ENCODE measurements at regions not wholly inside any gene's neighbourhood (a gene's known extent, or its start where the extent isn't known, plus 50 kb on each side); places are given as distances from the start of the nearest gene placed in this dataset.
A peak's percentile ranks its signal among the peaks of the same experiment; 100 is the strongest.

DNA sequence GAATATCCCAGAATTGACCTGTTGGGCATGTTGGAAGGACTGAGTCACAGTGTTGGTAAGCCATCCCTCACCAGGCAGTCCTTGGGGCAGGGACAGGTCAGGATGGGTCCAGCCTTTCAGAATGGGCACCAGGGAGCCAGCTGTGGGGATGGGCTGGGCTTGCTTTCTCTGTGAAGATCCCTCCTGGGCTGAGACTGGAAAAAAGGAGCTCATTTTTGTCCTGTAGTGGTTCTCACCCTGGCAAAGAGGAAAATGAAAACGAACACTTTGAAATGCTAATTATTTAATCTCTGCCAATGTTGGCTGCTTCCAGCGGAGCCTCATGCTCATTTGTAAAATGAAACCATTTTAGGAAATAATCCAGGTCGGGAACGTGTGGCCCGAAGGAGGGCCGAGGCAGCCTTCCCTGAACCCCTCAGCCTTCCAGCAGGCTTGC is 237.5 kb upstream of the SALL1 start:
- no peak for DNase-seq (ENCODE audit: low spot score)

DNA sequence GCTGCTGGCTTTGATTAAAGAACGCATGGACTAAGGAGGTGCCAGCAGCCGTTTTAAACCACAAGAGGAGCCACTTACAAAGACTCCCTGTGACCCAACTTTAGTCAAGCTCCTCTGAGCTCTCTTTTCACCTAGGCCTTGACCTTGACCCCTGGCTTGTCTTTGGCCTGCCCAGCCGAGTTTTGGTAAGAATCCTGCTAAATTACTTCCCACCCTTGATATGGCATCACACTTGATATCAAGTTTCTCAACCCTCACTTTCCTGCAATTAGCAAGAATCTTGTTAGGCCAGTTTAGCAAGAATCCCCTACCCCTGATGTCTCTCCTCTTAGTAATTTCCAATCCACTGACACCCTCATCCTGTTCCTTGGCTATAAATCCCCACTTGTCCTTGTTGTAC is 232.8 kb upstream of the SALL1 start:
- no peak for DNase-seq (ENCODE audit: low spot score)

DNA sequence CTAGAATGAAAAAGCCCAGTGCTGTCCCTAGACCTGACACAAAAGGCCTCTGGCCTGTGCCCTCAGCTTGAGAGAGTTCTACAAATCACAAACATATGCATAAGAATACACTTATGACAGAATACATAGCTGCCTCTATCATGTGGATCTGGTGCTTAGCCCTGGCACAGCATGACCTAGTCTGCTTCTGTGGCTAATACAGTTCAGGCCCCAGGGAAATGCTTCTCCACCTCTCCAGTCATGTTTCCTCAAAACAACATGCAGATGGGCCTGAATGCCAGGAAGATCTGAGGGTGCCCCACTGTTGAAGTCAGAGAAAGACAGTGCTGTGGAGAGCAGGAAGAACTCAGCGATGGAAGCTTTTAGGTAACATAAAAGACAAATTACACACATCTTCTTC is 231.9 kb upstream of the SALL1 start:
- no peak for DNase-seq (ENCODE audit: low spot score)

DNA sequence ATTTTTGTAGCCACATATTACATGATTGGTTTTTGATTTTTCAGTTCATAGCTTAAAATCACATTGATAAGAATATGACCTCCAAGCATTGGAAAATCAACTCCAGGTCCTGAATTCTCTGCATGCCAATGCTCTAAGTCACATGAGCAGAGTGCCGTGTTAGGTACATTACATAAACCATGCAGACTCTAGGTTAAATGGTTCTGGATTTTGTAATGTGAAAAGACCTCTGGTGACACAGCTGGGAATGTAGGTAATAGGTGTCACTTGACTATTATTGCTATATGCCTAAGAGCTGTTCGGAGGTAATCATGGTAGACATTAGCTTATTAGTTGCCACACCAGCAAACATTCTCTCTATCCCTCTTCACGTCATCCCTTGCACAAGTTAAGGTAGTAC is 231.1 kb upstream of the SALL1 start:
- DNase-seq (ENCODE audit: low spot score): no peak

DNA sequence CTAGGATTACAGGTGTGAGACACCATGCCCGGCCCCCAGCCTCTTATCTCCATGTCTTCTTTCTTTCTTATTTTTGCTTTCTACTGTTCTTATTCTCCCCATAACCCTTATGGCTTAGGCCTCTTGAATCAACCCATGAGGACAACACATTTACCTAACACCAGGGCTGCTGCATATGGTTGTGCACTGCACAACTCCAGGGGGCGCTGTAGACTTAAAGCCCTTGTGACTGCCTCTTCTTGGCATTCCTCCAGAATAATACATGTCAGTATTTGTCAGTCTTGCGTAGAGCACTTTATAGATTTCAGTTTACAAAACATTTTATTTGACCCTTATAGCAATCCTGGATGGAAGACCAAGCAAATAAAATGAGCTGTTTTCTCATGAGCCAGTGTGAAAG is 225.0 kb upstream of the SALL1 start:
- DNase-seq (ENCODE audit: low spot score): no peak

DNA sequence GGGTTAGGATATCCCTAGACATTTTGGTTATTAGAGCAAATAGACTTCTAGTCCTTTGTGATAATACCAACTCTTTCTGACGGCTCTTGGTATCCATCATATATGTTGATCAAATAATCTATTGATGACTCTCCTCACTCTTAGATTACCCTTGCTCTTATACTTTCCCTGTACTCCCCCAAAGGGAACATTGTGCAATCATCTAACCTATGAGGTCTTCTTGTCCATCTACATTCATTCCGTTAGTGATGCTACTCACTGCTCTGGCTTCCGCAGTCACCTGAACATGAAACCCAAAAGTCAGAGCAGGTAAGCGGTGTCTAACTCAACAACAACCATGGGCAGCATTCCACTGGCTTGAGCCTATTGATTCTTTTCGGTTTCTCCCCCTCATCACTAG is 223.7 kb upstream of the SALL1 start:
- DNase-seq (ENCODE audit: low spot score): no peak

DNA sequence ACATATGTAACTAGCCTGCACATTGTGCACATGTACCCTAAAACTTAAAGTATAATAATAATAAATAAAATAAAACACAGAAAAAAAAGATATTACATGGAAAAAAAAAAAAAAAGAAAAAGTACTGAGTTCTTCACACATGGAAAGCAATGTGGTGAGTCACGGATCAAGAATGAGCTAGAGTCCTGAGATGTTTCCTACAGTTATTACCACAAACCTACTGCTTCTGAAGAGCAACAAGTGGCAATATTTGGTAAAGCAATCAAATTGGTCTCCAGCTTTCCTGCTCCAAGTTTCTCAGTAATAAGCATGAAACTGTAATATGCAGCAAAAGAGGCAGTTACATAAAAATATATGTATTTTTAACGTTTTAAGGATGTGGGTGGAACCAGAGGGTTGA is 223.3 kb upstream of the SALL1 start:
- DNase-seq (ENCODE audit: low spot score): no peak

DNA sequence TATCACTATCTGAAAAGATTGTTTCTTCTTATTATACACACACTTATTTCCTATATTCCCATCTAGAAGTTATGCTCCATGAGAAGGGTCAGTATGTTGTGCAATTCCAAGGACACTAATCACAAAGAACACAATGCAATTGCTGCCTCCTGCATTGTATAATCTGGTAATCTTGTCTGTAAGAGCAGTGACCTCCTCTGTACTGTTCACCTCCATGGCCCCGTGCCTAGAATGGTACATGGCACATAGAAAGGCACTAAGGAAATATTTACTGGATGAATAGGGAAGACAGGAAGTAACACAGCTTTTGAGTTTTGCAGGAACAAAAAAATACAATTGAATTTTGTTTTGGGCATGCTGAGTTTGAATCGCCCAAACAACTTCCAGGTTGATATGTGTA is 214.6 kb upstream of the SALL1 start:
- DNase-seq (ENCODE audit: low spot score): no peak

DNA sequence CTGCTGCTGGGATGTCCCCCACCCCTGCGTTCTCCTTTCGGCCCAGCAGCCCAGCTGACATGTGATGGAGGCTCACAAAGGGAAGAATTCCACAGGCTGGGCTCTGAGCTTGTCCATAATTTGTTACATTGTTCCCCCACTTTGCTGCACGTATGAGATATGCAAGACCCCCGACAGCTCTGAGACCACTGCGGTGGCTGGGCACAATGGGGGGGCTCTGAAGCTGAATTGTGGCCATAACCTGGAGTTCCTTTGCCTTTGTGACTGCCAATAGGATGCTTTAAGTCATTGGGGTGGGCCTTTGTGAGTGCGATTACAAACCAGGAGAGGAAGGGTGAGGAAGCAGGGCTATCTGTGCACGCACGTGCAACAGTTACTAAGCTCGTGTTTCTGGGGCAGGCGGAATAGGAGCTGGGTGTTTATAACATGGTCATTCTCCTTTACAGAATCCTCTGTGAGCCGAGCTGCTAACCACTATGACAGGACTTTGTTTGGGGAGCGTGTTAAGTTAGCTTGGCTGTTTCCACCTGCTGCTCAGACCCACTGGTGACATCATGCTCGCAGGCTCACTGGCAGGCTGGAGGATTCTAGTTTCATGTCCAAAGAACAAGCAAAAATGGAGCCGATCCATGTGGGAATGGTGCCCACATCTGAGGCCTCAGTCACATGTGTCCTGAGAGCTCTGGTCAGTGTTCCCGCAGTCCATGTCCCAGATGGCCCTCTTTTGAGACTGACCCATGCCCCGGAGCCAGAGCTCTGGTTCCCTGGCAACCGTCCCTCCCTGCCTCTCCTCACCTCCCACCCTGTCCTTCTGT is 208.3 kb upstream of the SALL1 start:
- DNase-seq (ENCODE audit: low spot score): peak; percentile 64

DNA sequence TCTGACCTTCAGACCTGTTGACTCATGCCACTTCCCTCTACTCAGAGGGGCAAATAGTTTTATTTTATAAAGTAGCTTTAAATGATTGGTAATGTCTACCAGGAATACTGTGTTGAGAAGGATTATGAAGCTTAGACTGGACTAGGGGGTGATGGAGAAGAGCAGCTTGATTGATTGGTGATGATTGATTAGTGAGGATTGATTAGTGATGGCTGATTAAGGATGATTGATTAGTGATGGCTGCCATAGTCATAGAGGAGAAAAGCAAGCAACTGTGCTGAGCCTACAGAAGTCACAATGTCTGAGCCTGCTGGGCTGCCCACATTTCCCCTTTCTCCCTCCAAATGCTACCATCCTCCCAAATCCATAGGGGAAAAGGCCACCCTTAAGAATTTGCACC is 206.8 kb upstream of the SALL1 start:
- no peak for DNase-seq (ENCODE audit: low spot score)

DNA sequence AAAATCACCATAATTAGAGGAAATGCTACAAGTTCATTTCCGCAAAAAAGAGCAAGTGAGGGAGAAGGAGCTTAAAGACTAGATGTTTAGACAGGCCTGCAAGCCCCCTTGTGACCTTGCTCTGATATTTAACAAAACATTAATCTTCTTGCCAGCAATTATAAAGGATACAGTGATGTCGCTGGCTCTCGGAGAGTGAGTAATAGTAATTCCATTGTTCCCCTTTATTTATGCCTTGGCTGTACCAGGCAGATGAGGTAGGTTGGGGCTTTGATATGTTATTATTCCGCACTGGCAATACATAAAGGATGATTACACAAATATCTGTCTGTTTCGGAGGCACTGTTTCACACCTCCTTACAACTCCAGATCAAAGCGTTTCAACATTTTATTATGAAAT is 204.8 kb upstream of the SALL1 start:
- no peak for DNase-seq (ENCODE audit: low spot score)

DNA sequence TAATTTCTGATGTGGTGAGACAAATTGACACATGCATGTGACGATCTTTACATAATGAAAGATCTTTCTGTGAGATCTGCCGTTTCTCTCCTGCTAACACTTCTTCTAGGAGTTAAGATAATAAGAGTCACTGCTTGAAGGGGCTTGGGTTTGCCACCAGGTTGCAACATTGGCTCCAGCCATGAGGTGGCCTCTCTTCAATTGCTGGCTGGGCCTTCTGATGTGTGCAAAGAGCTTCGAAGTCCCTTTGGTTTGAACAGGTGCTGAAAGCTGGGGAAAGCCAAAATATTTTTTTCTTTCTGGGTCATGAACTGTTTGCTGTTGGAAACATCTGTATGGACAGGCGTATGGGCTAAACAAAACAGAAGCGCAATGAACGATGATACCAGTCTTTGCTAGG is 204.1 kb upstream of the SALL1 start:
- DNase-seq (ENCODE audit: low spot score): no peak

DNA sequence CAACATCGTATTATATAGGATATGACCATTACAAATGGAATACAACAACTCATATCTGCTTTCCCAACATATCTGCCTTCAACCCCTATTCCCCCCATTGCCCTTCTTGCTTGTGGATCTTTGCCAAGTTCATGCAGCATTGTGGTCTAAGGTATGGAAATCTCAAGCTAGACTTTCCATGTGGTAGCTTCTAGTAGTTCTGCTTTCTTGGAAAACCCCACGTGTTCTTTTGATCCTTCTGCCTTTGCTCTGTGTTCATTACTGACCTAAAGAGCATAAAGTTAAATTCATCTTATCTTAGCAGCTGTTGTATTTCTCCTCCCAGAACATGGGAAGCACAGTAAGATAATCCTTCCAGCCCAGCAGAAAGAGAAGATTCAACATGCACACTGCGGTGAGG is 202.0 kb upstream of the SALL1 start:
- DNase-seq (ENCODE audit: low spot score): no peak

DNA sequence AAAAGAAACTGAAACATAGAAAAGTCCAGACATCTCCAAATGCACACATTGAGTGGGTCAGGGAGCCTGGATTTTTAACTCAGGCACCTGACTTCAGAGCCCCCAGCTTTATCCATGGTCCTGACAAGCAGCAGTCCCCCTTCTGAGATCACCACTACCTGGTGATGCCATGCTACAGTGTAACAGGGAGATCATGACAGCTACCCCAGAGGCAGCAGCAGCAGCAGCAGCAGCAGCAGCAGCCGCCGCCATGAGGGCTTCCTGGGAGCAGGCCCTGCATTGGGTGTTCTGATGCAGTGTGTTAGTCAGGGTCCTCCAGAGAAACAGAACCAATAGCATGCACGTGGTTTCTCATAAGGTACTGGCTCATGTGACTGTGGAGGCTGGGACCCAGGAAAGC is 198.6 kb upstream of the SALL1 start:
- DNase-seq (ENCODE audit: low spot score): no peak

DNA sequence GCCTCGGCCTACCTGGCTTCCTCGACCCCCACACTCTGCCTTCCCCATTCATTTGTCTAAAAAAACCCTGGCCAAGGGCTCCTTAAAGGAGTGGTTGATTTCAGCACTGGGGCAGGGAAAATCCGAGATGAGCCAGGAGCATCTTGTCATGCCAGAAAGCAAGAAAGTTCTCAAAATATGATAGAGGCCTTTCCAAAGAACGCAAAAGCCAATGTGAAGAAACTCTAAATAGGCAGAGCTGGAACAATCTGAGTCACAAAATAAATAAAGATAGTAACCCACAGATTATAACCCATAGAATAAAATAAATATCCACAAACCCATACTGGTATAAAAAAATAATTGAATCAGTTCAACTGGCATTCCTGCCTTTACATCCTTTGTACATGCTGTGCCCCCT is 192.3 kb upstream of the SALL1 start:
- no peak for DNase-seq (ENCODE audit: low spot score)

DNA sequence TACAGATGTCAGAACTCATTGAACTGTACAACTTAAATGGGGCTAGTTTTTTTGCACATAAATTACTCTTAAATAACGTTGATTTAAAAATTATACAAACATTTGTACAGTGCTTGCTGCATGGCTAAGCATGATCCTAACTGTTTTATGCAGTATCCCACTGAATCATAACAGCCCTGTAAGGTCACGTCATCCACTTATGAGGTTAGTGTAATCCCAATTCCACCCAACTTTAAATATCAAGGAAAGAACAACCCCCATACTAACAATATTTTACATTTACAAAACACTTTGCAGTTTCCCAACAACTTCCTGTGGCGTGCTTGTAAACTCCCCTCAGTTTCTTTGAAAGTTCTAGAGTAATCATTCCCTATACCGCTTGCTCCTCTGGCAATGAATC is 190.1 kb upstream of the SALL1 start:
- no peak for DNase-seq (ENCODE audit: low spot score)

DNA sequence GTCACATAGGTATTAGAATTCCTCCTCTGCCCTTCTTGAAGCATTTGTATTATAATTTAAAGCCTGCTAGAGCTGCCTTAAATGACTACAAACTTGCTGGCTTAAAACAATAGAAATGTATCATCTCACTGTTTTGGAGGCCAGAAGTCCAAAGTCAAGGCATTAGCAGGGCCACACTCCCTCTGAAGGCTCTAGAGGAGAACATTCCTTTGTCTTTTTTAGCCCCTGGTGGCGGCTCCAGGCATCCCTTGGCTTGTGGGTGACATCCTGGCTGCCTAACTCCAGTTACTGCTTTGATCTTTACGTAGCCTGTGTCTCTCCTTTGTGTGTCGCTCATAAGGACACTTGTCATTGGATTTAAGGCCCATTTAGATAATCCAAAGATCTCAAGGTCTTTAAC is 186.6 kb upstream of the SALL1 start:
- DNase-seq (ENCODE audit: low spot score): no peak

DNA sequence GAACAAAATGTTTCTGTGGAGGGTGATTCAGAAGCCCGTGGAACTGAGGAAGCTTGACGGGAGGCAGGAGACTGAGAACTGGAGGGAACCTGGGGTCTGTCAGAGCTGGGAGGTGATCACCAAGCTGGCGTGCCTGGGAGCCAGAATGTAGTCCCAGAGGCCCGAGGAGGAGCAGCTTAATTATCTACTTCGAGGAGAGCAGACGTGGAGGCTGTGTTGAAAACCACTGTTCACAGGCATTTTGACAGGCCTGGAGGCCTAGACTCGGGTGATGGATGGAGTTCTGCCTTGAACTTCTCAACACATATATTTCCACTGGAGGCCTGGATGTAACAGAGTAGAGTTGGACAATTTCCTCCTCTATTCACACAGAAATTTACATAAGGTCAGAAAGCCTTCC is 177.7 kb upstream of the SALL1 start:
- DNase-seq (ENCODE audit: low spot score): no peak

DNA sequence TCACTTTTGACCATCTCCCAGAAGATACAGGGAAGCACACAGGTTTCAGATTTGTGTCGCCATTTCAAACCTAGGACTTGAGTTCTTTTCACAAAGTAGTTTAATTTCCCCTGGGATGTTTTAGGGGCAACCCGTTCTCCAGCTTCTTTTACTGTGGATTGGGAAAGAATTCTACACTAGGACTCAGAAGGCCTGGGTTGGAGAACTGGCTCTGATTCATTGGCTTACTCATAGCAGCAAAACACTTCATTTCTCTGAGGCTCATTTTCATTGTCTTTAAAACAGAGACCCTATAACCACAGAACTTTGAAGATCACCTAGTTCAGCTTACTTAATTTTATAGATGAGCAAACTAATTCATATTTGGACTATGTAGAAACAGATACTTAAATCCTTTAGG is 175.9 kb upstream of the SALL1 start:
- no peak for DNase-seq (ENCODE audit: low spot score)

DNA sequence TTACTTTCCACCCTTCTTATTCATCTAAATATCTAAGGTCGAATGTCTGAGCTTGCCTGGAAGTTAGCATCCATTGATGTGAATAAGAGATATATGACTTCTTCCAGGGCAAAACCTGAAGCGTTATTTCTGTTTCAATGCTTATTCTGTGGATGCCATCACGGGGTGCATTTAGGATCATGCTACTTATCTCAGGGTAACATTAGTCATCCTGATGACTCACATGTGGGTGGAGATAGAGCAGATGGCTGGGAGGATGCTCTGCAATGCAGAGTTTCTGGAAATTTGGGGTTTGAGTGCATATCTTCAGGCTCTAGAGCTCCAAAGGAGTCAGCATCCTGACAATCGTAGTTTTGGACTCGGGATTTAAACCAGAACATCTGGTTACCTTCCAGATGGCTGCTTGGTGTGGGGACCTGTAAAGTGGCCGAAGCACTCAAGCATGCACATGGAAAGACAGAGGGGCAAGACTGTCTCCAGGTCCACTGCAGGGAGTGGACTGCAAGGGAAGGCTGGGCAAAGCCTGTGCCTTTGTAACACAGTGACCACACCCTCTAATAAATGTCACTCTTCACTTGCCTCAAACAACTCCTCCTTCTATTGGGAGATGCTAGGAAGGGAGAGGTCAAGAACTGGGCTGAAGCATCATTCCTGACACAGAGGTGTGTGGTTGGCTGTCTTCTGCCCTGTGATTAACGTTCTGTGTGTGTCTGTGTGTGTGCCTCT is 175.2 kb upstream of the SALL1 start:
- DNase-seq (ENCODE audit: low spot score): no peak

DNA sequence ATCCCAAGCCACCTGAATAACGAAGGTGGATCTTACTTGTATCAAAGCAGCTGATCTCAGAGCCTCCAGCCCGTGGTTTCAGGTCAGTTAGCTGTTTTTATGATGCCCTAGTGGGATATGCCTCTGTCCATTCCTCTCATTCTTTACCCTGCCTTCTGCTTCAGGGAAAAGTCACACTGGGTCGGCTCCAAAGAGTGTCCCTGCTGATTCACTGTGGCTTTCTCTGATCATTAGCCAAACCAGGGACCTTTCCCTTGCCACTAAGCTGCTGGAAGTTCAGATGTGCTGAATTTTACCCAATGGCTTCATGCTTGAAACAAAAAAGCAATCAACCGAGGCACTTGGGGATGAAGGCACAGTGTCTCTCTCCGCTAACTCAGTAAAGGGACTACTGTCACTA is 170.2 kb upstream of the SALL1 start:
- DNase-seq (ENCODE audit: low spot score): no peak

DNA sequence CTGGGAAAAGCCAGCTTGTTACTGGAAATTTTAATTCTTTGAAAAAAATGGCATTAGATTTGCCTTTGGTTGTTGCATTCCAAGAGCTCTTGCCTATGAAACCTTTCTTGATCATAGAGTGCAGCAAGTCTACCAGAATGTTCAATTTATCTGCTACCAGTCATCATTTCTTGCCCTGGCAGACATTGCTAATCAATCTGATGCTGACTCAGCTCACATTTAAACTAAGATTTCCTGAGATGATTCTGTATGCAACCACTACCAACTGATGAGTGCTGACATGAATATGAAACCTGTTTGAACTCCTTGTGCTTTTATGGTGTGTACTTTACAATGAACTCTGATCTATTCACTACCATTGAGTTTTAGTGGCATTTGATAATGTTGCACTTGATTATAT is 166.5 kb upstream of the SALL1 start:
- DNase-seq (ENCODE audit: low spot score): no peak

DNA sequence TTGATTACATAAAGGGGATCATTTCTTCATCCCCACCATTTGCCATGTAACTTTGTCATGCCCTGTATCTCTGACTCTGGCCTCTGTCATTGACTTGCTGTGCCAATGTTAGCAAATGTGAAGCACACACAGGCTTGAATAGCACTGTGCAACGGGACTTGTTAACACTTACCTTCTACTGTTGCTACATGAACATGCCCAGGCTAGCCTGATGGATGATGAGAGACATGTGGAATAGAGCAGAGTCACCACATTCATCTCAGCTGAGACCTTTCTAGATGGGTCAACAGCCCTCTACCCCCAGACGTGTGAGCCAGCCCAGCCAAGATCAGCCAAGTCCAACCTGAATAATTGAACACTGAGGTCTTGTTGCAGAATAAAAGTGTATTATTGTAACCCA is 162.1 kb upstream of the SALL1 start:
- DNase-seq (ENCODE audit: low spot score): no peak

Measured in ecto neural progenitor cell (in vitro differentiated cells).